Pancreas (tissue), 10 donors: ENCODE measurements at regions not wholly inside any gene's neighbourhood (a gene's known extent, or its start where the extent isn't known, plus 50 kb on each side); places are given as distances from the start of the nearest gene placed in this dataset.
A peak's percentile ranks its signal among the peaks of the same experiment; 100 is the strongest.

Experiments
- ATAC-seq, 4 donors: fragments of 200-7000 bp; cut with Tn5 transposase; one replicate each; pipeline versions ENCODE4 v1.8.0 to v1.9.1; 2020; ENCODE audit warnings: mild to moderate bottlenecking in 4 of 4, moderate library complexity in 4 of 4
- DNase-seq, 6 donors: peaks; one replicate each; pipeline ENCODE4 v3.0.0-alpha.2; 2020
- FAIRE-seq: peaks from 2 replicates; lab custom pipeline; 2012; peaks lifted over from hg19 to GRCh38; lab: Jason Lieb, UNC
- H3K27ac ChIP-seq, 4 donors: fragments of 200-600 bp; sonication (generic); 1 replicate in 3 of 4; 2 replicates in 1 of 4; pipeline versions ENCODE4 v1.5.0 to v1.8.0; 2020
- H3K27me3 ChIP-seq, 4 donors: fragments of 200-600 bp; one replicate each; pipeline ENCODE4 v1.8.0; 2021
- H3K36me3 ChIP-seq, 3 donors: fragments of 200-600 bp; sonication (generic) in 1 of 3; one replicate each; pipeline versions ENCODE4 v1.5.0 to v1.8.0; 2020 to 2021
- H3K4me1 ChIP-seq, 3 donors: fragments of 200-600 bp; one replicate each; pipeline ENCODE4 v1.8.0; 2021
- H3K4me3 ChIP-seq, 4 donors: fragments of 200-600 bp; sonication (generic) in 2 of 4; one replicate each; pipeline versions ENCODE4 v1.5.0 to v1.8.0; 2020 to 2021
- H3K9me3 ChIP-seq, 4 donors: fragments of 200-600 bp; one replicate each; pipeline ENCODE4 v1.8.0; 2021
- WGBS, 2 donors: extraction: QIAGEN DNeasy Blood & Tissue Kit; methylation state at CpG; one replicate each; pipeline ENCODE4 v1.1.7; 2013; 5-methylcytosine and 5-hydroxymethylcytosine counted together
- intact Hi-C, 3 donors: fragments of 100-400 bp; cut with DNase I; formaldehyde crosslinking; loops; one replicate each; pipeline versions ENCODE4 v1.11.1 to v1.14.2; 2022
- TF ChIP-seq, protein P1 (sequence below), 4 donors: fragments of 200-600 bp; sonication (generic) in 3 of 4; IDR thresholded peaks; one replicate each; pipeline versions ENCODE4 v1.5.0 to v1.8.0; 2021; ENCODE audit warnings: antibody characterized with exemption in 4 of 4
- donor health status: healthy with polysubstance abuse.
- donor health status: DM: no; HTN: no; CAD: no; lungs with moderate emphysema.
- donor health status: DM: no; HTN: no; CAD: no.
- donor health status: control.
- donor health status: control.
- donor health status: Bipolar disorder and iron deficiency.
- donor health status: DM: yes; HTN: yes; CAD: no.
- donor health status: DM: no; HTN: no; CAD: no.
- donor health status: DM: no; HTN: no; CAD: no.
- donor health status: DM: yes; HTN: yes; CAD: no.

DNA sequence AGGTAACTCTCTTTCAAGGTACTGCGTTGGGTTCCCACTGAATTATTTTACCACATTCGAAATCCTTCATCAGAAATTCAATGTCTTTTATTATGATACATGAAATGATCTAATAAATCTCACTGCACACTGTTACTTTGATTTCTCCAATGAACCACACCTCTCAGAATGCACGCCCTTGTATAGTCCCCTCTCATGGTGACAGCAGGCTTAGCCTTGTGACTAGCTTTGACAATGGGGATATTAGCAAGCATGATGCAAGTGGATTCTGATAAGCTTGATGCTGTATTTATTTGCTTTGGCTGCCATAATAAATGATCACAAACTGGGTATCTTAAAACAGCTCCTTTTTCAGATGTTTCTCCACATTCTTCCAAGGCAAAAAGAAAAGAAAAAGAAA is 100.4 kb upstream of the ETV6 start:
- no peaks in the 10 kb centered on the region for H3K36me3 ChIP-seq
- TF ChIP-seq, protein P1, sequence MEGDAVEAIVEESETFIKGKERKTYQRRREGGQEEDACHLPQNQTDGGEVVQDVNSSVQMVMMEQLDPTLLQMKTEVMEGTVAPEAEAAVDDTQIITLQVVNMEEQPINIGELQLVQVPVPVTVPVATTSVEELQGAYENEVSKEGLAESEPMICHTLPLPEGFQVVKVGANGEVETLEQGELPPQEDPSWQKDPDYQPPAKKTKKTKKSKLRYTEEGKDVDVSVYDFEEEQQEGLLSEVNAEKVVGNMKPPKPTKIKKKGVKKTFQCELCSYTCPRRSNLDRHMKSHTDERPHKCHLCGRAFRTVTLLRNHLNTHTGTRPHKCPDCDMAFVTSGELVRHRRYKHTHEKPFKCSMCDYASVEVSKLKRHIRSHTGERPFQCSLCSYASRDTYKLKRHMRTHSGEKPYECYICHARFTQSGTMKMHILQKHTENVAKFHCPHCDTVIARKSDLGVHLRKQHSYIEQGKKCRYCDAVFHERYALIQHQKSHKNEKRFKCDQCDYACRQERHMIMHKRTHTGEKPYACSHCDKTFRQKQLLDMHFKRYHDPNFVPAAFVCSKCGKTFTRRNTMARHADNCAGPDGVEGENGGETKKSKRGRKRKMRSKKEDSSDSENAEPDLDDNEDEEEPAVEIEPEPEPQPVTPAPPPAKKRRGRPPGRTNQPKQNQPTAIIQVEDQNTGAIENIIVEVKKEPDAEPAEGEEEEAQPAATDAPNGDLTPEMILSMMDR (IDR thresholded peaks at IDR 0.05): no peak
- 79 to 82% methylated on average over 3 of the region's 3 CpGs for WGBS, 2 donors
- no peaks in the 10 kb centered on the region for H3K27me3 ChIP-seq
- H3K4me1 ChIP-seq: no peaks in the 10 kb centered on the region
- ATAC-seq (no peak), FAIRE-seq (no peak), DNase-seq (no peak)
- intact Hi-C loops: no loop called here
- H3K27ac ChIP-seq: no peak overlapping the region
- no peak overlapping the region for H3K4me3 ChIP-seq
- H3K9me3 ChIP-seq: no peaks in the 10 kb centered on the region

GRCh38 chr12:11553871-11554533 is 95.5 kb upstream of the ETV6 start:
- ATAC-seq: peak; percentile 38 to 78 (median 76)
- Histone ChIP-seq H3K4me3 (no peak overlapping the region), H3K4me1 (no peaks in the 10 kb centered on the region), H3K27ac (no peak overlapping the region), H3K27me3 (no peaks in the 10 kb centered on the region), H3K36me3 (no peaks in the 10 kb centered on the region), H3K9me3 (no peaks in the 10 kb centered on the region)
- DNase-seq: peak in 3 of 6 donors; percentile 23 to 50 (median 30)
- intact Hi-C loops: no loop called here
- WGBS, 2 donors: 14 to 15% methylated on average over 9 of the region's 9 CpGs
- peak; percentile 93 for FAIRE-seq
- TF ChIP-seq, protein P1 (IDR thresholded peaks at IDR 0.05): peak in 3 of 4 donors; percentile 11 to 29 (median 22)

DNA sequence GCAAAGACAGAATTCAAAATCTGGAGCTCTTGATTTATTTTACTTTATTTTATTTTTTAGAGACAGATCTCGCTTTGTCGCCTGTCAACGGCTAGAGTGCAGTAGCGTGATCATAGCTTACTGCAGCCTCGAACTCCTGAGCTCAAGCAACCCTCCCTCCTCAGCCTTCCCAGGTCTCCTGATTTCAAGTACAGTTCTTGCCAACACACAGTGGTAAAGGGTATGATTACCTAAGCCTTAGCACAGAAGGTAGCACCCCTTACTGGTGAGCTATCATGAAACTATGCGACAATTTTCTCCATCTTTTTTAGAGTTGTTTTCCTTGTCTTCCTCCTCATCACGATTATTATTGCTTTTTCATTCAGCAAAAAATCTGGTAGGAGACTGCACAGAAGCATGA is 94.3 kb upstream of the ETV6 start:
- no peaks in the 10 kb centered on the region for H3K4me1 ChIP-seq
- no peaks in the 10 kb centered on the region for H3K36me3 ChIP-seq
- FAIRE-seq: no peak
- intact Hi-C loops: no loop called here
- no peak for ATAC-seq
- no peak overlapping the region for H3K27ac ChIP-seq
- no peaks in the 10 kb centered on the region for H3K9me3 ChIP-seq
- TF ChIP-seq, protein P1 (IDR thresholded peaks at IDR 0.05): no peak
- no peak overlapping the region for H3K4me3 ChIP-seq
- no peaks in the 10 kb centered on the region for H3K27me3 ChIP-seq
- no peak for DNase-seq
- WGBS, 2 donors: 79 to 85% methylated on average over 7 of the region's 7 CpGs

GRCh38 chr12:11555743-11556625 is 93.5 kb upstream of the ETV6 start:
- ATAC-seq (peak; percentile 71 to 91 (median 86)), DNase-seq (peak in 3 of 6 donors; percentile 6 to 24 (median 16)), FAIRE-seq (no peak)
- Histone ChIP-seq H3K27me3 (no peaks in the 10 kb centered on the region), H3K4me1 (no peaks in the 10 kb centered on the region), H3K27ac (no peak overlapping the region), H3K36me3 (no peaks in the 10 kb centered on the region), H3K9me3 (no peaks in the 10 kb centered on the region), H3K4me3 (peak overlapping the region in 2 of 4 donors; percentile 11 to 16)
- intact Hi-C loops: no loop called here
- TF ChIP-seq, protein P1 (IDR thresholded peaks at IDR 0.05): no peak
- WGBS, 2 donors: 32 to 34% methylated on average over 11 of the region's 11 CpGs
